Upper lobe of left lung (tissue), 4 donors: ENCODE measurements at regions not wholly inside any gene's neighbourhood (a gene's known extent, or its start where the extent isn't known, plus 50 kb on each side); places are given as distances from the start of the nearest gene placed in this dataset.
"Not testable (repeated sequence)": the region's sequence is repeated elsewhere in the genome, so short reads cannot be mapped to it uniquely, and the experiment has no call there.

Source experiments
- EP300 ChIP-seq, 4 donors: sonication (generic); formaldehyde crosslinking; IDR thresholded peaks; one replicate each; pipeline ENCODE4 v1.5.1; 2017; ENCODE audit warnings: antibody characterized with exemption in 4 of 4, control low read depth in 2 of 4
- POLR2A ChIP-seq, 4 donors: fragments of 450-650 bp; IDR thresholded peaks; one replicate each; pipeline ENCODE4 v1.5.1; 2016 to 2017; ENCODE audit warnings: antibody characterized with exemption in 4 of 4, mild to moderate bottlenecking in 2 of 4
- POLR2AphosphoS5 ChIP-seq, 2 donors: sonication (generic); formaldehyde crosslinking; IDR thresholded peaks; one replicate each; pipeline ENCODE4 v1.5.1; 2017; ENCODE audit warnings: antibody characterized with exemption in 2 of 2
- TF ChIP-seq, protein P1 (sequence below), 6 experiments: fragments of 450-650 bp in 4 of 6; fragments of 200-600 bp in 2 of 6; sonication (generic) in 2 of 6; IDR thresholded peaks; one replicate each; pipeline ENCODE4 v1.5.1; 2016 to 2019; ENCODE audit warnings: antibody characterized with exemption in 6 of 6

GRCh38 chr13:33358076-33358475, 72.5 kb upstream of the STARD13 start:
- TF ChIP-seq, protein P1, sequence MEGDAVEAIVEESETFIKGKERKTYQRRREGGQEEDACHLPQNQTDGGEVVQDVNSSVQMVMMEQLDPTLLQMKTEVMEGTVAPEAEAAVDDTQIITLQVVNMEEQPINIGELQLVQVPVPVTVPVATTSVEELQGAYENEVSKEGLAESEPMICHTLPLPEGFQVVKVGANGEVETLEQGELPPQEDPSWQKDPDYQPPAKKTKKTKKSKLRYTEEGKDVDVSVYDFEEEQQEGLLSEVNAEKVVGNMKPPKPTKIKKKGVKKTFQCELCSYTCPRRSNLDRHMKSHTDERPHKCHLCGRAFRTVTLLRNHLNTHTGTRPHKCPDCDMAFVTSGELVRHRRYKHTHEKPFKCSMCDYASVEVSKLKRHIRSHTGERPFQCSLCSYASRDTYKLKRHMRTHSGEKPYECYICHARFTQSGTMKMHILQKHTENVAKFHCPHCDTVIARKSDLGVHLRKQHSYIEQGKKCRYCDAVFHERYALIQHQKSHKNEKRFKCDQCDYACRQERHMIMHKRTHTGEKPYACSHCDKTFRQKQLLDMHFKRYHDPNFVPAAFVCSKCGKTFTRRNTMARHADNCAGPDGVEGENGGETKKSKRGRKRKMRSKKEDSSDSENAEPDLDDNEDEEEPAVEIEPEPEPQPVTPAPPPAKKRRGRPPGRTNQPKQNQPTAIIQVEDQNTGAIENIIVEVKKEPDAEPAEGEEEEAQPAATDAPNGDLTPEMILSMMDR (IDR thresholded peaks at IDR 0.05): not testable (repeated sequence)
- TF ChIP-seq POLR2A, EP300, POLR2AphosphoS5 (IDR thresholded peaks at IDR 0.05): not testable (repeated sequence)
